T-helper 9 cell (primary cell): ENCODE measurements at regions not wholly inside any gene's neighbourhood (a gene's known extent, or its start where the extent isn't known, plus 50 kb on each side); places are given as distances from the start of the nearest gene placed in this dataset.
"Not testable (repeated sequence)": the region's sequence is repeated elsewhere in the genome, so short reads cannot be mapped to it uniquely, and the experiment has no call there.

ENCODE experiments used
- DNase-seq: peaks from one replicate; pipeline ENCODE4 v3.0.0-alpha.2; 2020

DNA sequence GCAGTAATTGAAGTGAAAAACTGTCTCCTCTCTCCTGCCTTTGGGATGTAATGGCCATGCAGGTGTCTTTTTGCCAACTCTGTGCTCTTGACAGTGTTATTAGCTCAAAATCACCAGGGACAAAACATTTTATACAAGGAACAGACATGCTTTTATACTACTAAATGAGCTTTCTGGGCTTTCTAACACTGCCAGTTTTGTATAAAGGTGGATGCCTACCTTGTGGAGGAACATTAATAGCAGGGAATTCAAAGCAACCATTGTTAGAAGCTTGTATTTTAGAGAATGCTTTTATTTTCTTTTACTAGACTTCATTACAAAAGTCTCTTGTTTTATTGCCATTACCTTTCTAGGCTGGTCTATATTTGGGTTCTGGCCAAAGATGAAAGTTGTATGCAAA, 54.7 kb upstream of the ARSJ start:
- DNase-seq, result no peak

GRCh38 chr4:114036426-114036825, 57.0 kb upstream of the ARSJ start:
- DNase-seq, result no peak

DNA sequence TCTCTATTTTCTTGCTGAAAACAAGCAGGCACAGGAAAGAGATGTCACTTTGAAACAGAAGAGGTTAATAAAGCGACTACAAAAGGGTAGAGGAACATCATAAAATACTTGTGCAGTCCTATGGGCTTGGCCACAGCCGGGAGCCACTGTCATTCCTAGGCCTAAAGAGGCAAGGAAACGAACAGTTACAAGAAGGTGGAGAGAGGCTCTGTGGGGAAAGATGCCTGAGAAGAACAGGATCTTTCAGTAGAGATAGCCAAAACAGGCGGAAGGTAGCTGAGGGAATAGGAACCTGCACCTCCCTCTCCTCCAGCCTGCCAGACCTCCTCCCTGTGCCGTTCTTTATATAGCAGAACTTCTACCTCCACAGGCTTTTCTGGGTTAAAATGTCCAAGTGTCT, 57.4 kb upstream of the ARSJ start:
- no peak for DNase-seq

DNA sequence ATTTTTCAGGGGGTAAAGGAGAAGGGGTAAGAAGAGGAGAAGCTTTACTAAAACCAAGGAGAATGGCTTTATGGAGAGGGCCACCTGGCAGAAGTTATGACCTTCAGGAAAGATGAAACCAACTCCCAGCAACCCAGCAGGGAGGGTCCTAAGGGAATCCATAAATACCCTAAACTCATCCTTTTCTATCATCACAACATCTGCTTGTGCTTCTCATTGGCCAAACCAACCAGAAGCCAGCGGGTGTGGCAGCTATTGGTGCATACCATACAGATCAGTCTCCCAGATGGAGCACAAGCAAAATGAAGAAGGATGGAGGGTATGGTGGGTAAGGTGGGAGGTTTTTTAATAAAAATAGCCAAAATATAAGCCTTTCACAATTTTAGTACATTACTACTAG, 58.5 kb upstream of the ARSJ start:
- DNase-seq, result no peak

DNA sequence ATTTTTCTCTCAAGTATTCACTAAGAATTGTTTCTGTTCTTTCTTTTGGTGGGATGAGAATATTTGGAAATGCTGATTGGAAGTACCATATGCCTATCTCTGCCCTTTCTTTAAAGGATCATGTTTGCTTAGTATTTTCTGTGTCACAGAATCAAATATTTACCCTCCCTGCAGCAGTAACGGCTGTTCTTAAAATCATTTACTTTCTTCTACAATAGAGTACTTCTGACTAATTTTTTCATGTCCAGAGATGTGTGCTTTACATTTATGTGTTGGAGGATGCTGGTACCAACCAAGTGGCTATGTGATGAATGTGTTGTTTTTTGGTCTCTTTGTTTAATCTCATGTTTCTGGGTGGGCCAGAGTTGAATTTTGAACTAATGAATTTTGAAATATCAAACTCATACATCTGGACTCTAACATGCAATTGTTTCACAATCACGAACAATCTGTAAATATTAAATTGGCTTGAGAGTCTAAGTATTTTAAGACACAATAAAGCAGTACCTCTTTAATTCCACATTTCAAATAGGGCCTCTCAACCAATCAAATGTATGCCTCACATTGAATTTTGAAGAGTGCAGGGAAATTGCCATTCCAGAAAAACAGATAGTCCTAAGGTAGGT, 59.4 kb upstream of the ARSJ start:
- no peak for DNase-seq

GRCh38 chr4:114040319-114041116, 61.1 kb upstream of the ARSJ start:
- no peak for DNase-seq

GRCh38 chr4:114041117-114041475, 61.6 kb upstream of the ARSJ start:
- DNase-seq, result no peak

- DNase-seq, result no peak
Observed at GRCh38 chr4:114043116-114043515, 63.7 kb upstream of the ARSJ start.

DNA sequence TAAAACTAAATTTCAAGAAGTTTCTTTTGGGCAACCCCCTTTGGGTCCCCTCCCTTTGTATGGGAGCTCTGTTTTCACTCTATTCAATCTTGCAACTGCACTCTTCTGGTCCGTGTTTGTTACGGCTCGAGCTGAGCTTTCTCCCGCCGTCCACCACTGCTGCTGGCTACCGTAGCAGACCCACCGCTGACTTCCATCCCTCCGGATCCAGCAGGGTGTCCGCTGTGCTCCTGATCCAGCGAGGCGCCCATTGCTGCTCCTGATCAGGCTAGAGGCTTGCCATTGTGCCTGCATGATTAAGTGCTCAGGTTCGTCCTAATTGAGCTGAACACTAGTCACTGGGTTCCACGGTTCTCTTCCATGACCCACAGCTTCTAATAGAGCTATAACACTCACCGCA, 64.9 kb upstream of the ARSJ start:
- not testable (repeated sequence) for DNase-seq

DNA sequence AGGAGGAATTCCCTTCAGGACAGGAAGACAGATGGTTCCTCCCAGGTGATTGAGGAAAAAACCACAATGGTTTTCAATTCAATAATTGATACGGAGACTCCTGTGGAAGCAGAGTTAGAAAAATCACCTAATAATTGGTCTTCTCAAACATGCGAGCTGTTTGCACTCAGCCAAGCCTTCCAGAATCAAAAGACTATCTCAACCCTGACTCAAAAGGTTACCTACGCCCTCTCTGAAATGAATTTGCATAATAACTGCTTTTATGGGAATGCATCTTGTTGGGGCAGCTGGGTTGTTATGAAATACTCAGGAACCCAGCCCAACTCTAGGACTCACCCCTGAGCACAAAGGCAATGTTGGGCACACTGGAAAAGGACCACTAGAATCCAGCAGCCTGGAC, 66.9 kb upstream of the ARSJ start:
- no peak for DNase-seq

GRCh38 chr4:114048154-114048553, 68.7 kb upstream of the ARSJ start:
- DNase-seq, result not testable (repeated sequence)

- no peak for DNase-seq
Observed at GRCh38 chr4:114052227-114052626, 72.8 kb upstream of the ARSJ start.

GRCh38 chr4:114056599-114056998, 77.2 kb upstream of the ARSJ start:
- no peak for DNase-seq

DNA sequence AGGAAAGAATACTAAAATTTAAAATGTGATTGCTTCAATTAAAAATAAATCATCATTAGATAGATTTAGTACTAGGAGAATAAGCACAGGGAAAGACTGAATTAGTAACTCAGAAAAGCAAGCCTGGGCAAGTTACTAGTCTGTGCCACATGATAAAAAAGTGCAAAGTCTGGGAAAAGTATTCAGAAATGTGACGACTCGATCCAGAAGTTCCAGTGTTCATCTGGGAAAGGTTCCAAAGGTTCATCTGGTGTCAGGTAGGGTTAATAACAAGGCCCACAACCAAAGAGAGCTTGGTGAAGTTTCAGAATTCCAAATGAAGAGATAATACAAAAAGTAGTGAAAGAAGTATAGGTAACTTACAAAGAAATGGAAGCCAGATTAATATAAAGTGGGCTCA, 78.3 kb upstream of the ARSJ start:
- no peak for DNase-seq

GRCh38 chr4:114062499-114062898, 83.1 kb upstream of the ARSJ start:
- no peak for DNase-seq

- no peak for DNase-seq
Observed at GRCh38 chr4:114072781-114073180, 93.3 kb upstream of the ARSJ start.

DNA sequence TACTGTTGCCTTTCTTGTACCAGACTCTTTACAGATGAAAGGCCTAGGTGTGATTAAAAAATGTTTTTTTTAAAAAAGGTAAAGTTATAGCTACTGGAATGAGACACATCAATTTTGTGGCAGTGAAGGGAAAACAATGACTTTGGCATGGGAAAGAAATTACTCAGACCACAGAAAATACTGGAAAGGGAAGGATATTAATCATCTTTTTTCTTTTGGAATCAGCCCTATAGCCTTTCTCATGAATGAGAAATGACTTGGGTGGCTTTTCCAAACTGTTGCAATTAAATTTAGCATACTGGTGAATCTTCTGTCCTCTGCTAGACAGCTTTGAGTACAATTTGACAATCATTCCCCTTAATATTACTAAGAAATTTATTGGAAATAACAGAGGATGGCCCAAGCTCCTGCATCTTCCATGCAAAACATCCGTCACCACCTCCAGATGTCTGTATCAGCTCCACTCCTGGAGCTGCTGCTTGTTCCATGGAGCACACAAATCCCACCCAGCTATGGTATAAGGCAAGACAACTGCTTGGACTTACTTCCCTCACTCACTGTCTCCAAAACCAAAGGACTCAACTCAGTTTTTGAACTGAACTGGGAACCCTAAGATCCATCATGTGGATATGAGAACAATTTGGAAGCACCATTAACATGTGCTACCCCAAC, 97.6 kb upstream of the ARSJ start:
- DNase-seq, result no peak

- DNase-seq, result no peak
Observed at GRCh38 chr4:114077610-114078009, 98.2 kb upstream of the ARSJ start.

DNA sequence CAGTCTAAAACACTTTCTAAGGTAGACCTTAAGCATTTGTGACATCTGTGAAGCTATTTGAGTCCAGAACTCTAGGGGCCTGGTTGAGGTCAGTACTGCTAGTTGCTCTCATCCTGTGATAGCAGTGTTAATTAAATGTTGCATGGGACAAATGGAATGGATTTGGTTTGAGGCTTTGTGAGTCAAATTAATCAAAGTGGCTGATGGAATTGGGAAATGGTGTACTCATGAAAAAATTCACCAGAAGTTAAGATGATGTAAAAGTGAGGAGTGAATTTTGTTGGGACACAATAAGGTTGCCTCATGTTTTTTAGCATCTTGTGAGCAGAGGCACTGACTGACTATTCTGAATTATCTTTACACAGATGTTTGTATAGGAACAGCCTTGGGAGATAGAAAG, 99.2 kb upstream of the ARSJ start:
- DNase-seq, result no peak

GRCh38 chr4:114081783-114082182, 102.3 kb upstream of the ARSJ start:
- no peak for DNase-seq

DNA sequence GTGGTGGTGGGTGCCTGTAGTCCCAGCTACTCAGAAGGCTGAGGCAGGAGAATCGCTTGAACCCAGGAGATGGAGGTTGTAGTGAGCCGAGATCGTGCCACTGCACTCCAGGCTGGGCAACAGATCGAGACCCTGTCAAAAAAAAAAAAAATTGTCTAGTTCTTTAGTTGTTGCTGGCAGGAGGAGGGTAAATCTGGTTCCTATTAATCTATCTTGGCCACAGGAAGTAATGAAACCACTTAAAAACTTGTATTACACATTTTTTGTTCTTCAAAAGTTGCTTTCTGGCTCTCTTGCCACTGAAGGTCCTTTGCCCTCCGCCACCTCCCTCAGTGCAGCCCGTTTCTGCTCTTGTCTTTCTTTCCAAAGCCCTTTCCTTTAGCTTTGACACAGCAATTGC, 102.9 kb upstream of the ARSJ start:
- no peak for DNase-seq

- DNase-seq, result no peak
Observed at GRCh38 chr4:114085611-114086345, 106.3 kb upstream of the ARSJ start.

GRCh38 chr4:114087596-114088230, 108.3 kb upstream of the ARSJ start:
- no peak for DNase-seq
